ENCODE measurements at regions not wholly inside any gene's neighbourhood (a gene's known extent, or its start where the extent isn't known, plus 50 kb on each side); places are given as distances from the start of the nearest gene placed in this dataset.
"Not testable (repeated sequence)": the region's sequence is repeated elsewhere in the genome, so short reads cannot be mapped to it uniquely, and the experiment has no call there.

GRCh38 chr4:64095398-64095797 lies 313.9 kb downstream of the TECRL start:
- no peaks in the 10 kb centered on the region for H3K36me3 ChIP-seq
- no peaks in the 10 kb centered on the region for H3K27me3 ChIP-seq (ENCODE audit: insufficient read depth, low read depth, severe bottlenecking)
- TF ChIP-seq CTCF (IDR thresholded peaks at IDR 0.05; ENCODE audit: low read depth, low read length), result no peak
- H3K4me3 ChIP-seq (ENCODE audit: low read depth, low read length), result no peak overlapping the region
- DNase-seq, result no peak
- no peaks in the 10 kb centered on the region for H3K9me3 ChIP-seq (ENCODE audit: severe bottlenecking)
- no peak overlapping the region for H3K27ac ChIP-seq

DNA sequence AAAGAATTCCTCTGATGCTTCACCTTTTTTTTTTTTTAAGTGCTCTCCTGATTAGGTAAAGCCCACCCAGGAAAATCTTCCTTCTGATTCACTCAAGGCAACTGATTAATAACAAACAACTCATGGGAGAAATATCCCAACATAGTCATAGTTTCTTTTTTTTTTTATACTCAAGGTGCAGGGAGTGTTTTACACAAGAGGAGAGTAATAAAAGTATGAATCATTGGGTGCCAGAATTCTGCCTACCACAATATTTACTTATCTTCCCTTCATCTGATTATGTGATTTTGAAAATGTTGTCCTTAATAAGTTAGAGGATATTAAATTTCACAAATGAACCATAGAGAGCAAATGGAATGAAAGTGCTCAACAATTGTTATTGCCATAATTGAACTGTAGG lies 329.9 kb downstream of the TECRL start:
- Histone ChIP-seq H3K27me3 (ENCODE audit: insufficient read depth, low read depth, severe bottlenecking) (no peaks in the 10 kb centered on the region), H3K9me3 (ENCODE audit: severe bottlenecking) (no peaks in the 10 kb centered on the region), H3K36me3 (no peaks in the 10 kb centered on the region), H3K27ac (no peak overlapping the region), H3K4me3 (ENCODE audit: low read depth, low read length) (no peak overlapping the region)
- DNase-seq, result no peak
- TF ChIP-seq CTCF (IDR thresholded peaks at IDR 0.05; ENCODE audit: low read depth, low read length), result no peak

GRCh38 chr4:64068096-64068495 lies 341.2 kb downstream of the TECRL start:
- no peak overlapping the region for H3K4me3 ChIP-seq (ENCODE audit: low read depth, low read length)
- H3K36me3 ChIP-seq, result no peaks in the 10 kb centered on the region
- no peak for TF ChIP-seq CTCF (IDR thresholded peaks at IDR 0.05; ENCODE audit: low read depth, low read length)
- DNase-seq, result no peak
- H3K9me3 ChIP-seq (ENCODE audit: severe bottlenecking), result no peaks in the 10 kb centered on the region
- no peak overlapping the region for H3K27ac ChIP-seq
- no peaks in the 10 kb centered on the region for H3K27me3 ChIP-seq (ENCODE audit: insufficient read depth, low read depth, severe bottlenecking)

GRCh38 chr4:64062991-64063390 lies 346.3 kb downstream of the TECRL start:
- Histone ChIP-seq H3K9me3 (ENCODE audit: severe bottlenecking) (no peaks in the 10 kb centered on the region), H3K36me3 (no peaks in the 10 kb centered on the region), H3K27ac (no peak overlapping the region), H3K27me3 (ENCODE audit: insufficient read depth, low read depth, severe bottlenecking) (no peaks in the 10 kb centered on the region), H3K4me3 (ENCODE audit: low read depth, low read length) (no peak overlapping the region)
- no peak for DNase-seq
- no peak for TF ChIP-seq CTCF (IDR thresholded peaks at IDR 0.05; ENCODE audit: low read depth, low read length)

DNA sequence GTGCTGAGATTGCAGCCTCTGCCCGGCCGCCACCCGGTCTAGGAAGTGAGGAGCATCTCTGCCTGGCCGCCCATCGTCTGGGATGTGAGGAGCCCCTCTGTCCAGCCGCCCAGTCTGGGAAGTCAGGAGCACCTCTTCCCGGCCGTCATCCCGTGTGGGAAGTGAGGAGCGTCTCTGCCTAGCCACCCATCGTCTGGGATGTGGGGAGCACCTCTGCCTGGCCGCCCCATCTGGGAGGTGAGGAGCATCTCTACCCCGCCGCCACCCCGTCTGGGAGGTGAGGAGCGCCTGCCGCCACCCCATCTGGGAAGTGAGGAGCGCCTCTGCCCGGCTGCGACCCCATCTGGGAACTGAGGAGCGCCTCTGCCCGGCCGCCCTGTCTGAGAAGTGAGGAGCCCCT lies 372.2 kb downstream of the TECRL start:
- not testable (repeated sequence) for H3K36me3 ChIP-seq; H3K27me3 ChIP-seq (ENCODE audit: insufficient read depth, low read depth, severe bottlenecking); H3K4me3 ChIP-seq (ENCODE audit: low read depth, low read length); H3K9me3 ChIP-seq (ENCODE audit: severe bottlenecking); H3K27ac ChIP-seq; DNase-seq

- Histone ChIP-seq H3K27me3 (ENCODE audit: insufficient read depth, low read depth, severe bottlenecking) (no peaks in the 10 kb centered on the region), H3K36me3 (no peaks in the 10 kb centered on the region), H3K27ac (no peak overlapping the region), H3K9me3 (ENCODE audit: severe bottlenecking) (no peaks in the 10 kb centered on the region), H3K4me3 (ENCODE audit: low read depth, low read length) (no peak overlapping the region)
- DNase-seq, result no peak
- TF ChIP-seq CTCF (IDR thresholded peaks at IDR 0.05; ENCODE audit: low read depth, low read length), result no peak
These were observed 386.7 kb downstream of the TECRL start for GRCh38 chr4:64022560-64022959.
